ENCODE measurements at regions not wholly inside any gene's neighbourhood (a gene's known extent, or its start where the extent isn't known, plus 50 kb on each side); places are given as distances from the start of the nearest gene placed in this dataset.

- no peak for TF ChIP-seq CTCF (IDR thresholded peaks at IDR 0.05)
- Mint-ChIP-seq H3K4me1 (no peaks in the 10 kb centered on the region), H3K36me3 (no peaks in the 10 kb centered on the region), H3K4me3 (no peak overlapping the region), H3K27me3 (ENCODE audit: low read depth in 3 of 3) (peaks cover 8 to 21% (median 10%) of the 10 kb centered on the region in 3 donors), H3K27ac (no peak overlapping the region), H3K9me3 (peaks cover 0 to 6% (median 0%) of the 10 kb centered on the region in 7 donors)
- no peak for DNase-seq
- H3K79me2 ChIP-seq (ENCODE audit: insufficient read depth, low read length), result no peaks in the 10 kb centered on the region
- no peaks in the 10 kb centered on the region for H3K36me3 ChIP-seq (replicated peaks in 1 of 2; ENCODE audit: control insufficient read depth in 1 of 2, insufficient read depth in 2 of 2, low read length in 2 of 2)
- no peaks in the 10 kb centered on the region for H3K9me3 ChIP-seq (replicated peaks in 1 of 2; ENCODE audit: control insufficient read depth in 1 of 2, insufficient read depth in 1 of 2, low read length in 2 of 2)
- no peak overlapping the region for H3K4me2 ChIP-seq (replicated peaks; ENCODE audit: extremely low read depth, low read length, poor library complexity, severe bottlenecking)
- no peak overlapping the region for H3K27ac ChIP-seq (ENCODE audit: low read depth in 1 of 2, low read length in 2 of 2)
- H3K4me3 ChIP-seq (replicated peaks in 1 of 3; ENCODE audit: low read depth in 2 of 3, low read length in 3 of 3), result no peak overlapping the region
- H4K20me1 ChIP-seq (ENCODE audit: insufficient read depth, low read length), result no peaks in the 10 kb centered on the region
- H3K27me3 ChIP-seq (ENCODE audit: control insufficient read depth in 2 of 2, insufficient read depth in 2 of 2, low read length in 2 of 2), result peaks cover 13 to 17% of the 10 kb centered on the region in 2 donors
- H3K4me1 ChIP-seq (ENCODE audit: control insufficient read depth in 1 of 2, insufficient read depth in 2 of 2, low read length in 2 of 2), result no peaks in the 10 kb centered on the region
- intact Hi-C loops (cut with micrococcal nuclease), result no loop called here
- H2AFZ ChIP-seq (ENCODE audit: insufficient read depth, low read depth, low read length, poor library complexity, severe bottlenecking), result no peak overlapping the region
- 94% methylated on average over 3 of the region's 4 CpGs for WGBS (ENCODE audit: insufficient coverage)
- H3K9ac ChIP-seq (ENCODE audit: insufficient read depth, low read length, poor library complexity, severe bottlenecking), result no peak overlapping the region
Observed at GRCh38 chr15:38164507-38164906, 88.1 kb upstream of the SPRED1 start.

- H3K27me3 Mint-ChIP-seq (ENCODE audit: low read depth in 3 of 3), result peaks cover 6 to 12% (median 9%) of the 10 kb centered on the region in 3 donors
- Histone ChIP-seq H3K4me3 (replicated peaks in 1 of 3; ENCODE audit: low read depth in 2 of 3, low read length in 3 of 3) (no peak overlapping the region), H3K36me3 (replicated peaks in 1 of 2; ENCODE audit: control insufficient read depth in 1 of 2, insufficient read depth in 2 of 2, low read length in 2 of 2) (no peaks in the 10 kb centered on the region), H3K27me3 (ENCODE audit: control insufficient read depth in 2 of 2, insufficient read depth in 2 of 2, low read length in 2 of 2) (peaks cover 10 to 11% of the 10 kb centered on the region in 2 donors), H3K9ac (ENCODE audit: insufficient read depth, low read length, poor library complexity, severe bottlenecking) (no peak overlapping the region), H3K27ac (ENCODE audit: low read depth in 1 of 2, low read length in 2 of 2) (no peak overlapping the region), H2AFZ (ENCODE audit: insufficient read depth, low read depth, low read length, poor library complexity, severe bottlenecking) (no peak overlapping the region), H3K79me2 (ENCODE audit: insufficient read depth, low read length) (no peaks in the 10 kb centered on the region), H3K4me1 (ENCODE audit: control insufficient read depth in 1 of 2, insufficient read depth in 2 of 2, low read length in 2 of 2) (no peaks in the 10 kb centered on the region), H3K9me3 (replicated peaks in 1 of 2; ENCODE audit: control insufficient read depth in 1 of 2, insufficient read depth in 1 of 2, low read length in 2 of 2) (no peaks in the 10 kb centered on the region), H3K4me2 (replicated peaks; ENCODE audit: extremely low read depth, low read length, poor library complexity, severe bottlenecking) (no peak overlapping the region), H4K20me1 (ENCODE audit: insufficient read depth, low read length) (no peaks in the 10 kb centered on the region)
- TF ChIP-seq CTCF (IDR thresholded peaks at IDR 0.05), result no peak
- H3K9me3 Mint-ChIP-seq, result peaks cover 0 to 5% (median 1%) of the 10 kb centered on the region in 7 donors
- H3K27ac Mint-ChIP-seq, result peak overlapping the region in 1 of 7 donors; percentile 45
- no peak for DNase-seq
- no peak overlapping the region for H3K4me3 Mint-ChIP-seq
- 60% methylated on average over 1 of the region's 2 CpGs for WGBS (ENCODE audit: insufficient coverage)
- no peaks in the 10 kb centered on the region for H3K36me3 Mint-ChIP-seq
- intact Hi-C loops (cut with micrococcal nuclease), result no loop called here
- peaks cover 8% of the 10 kb centered on the region for H3K4me1 Mint-ChIP-seq
Observed at GRCh38 chr15:38168467-38169070, 84.1 kb upstream of the SPRED1 start.

Data from CD14-positive monocyte (primary cell).